ENCODE measurements at regions not wholly inside any gene's neighbourhood (a gene's known extent, or its start where the extent isn't known, plus 50 kb on each side); places are given as distances from the start of the nearest gene placed in this dataset.

GRCh38 chr22:27135031-27135981 lies 477.9 kb downstream of the MIAT start:
- intact Hi-C loops (cut with micrococcal nuclease): no loop called here
- TF ChIP-seq CTCF (IDR thresholded peaks at IDR 0.05; ENCODE audit: borderline replicate concordance): no peak
- no peak overlapping the region for H3K4me3 ChIP-seq
- DNase-seq: no peak
- H3K36me3 ChIP-seq: no peaks in the 10 kb centered on the region
- H3K27ac ChIP-seq (replicated peaks): no peak overlapping the region
- H3K4me1 ChIP-seq: no peaks in the 10 kb centered on the region
- H3K9me3 ChIP-seq (replicated peaks): peaks cover 13% of the 10 kb centered on the region
- peaks cover 92% of the 10 kb centered on the region for H3K27me3 ChIP-seq (ENCODE audit: low read depth)

GRCh38 chr22:27136596-27136995 lies 479.2 kb downstream of the MIAT start:
- H3K27me3 ChIP-seq (ENCODE audit: low read depth): peaks cover 93% of the 10 kb centered on the region
- H3K27ac ChIP-seq (replicated peaks): no peak overlapping the region

GRCh38 chr22:27137871-27138337 lies 480.5 kb downstream of the MIAT start:
- peaks cover 93% of the 10 kb centered on the region for H3K27me3 ChIP-seq (ENCODE audit: low read depth)
- intact Hi-C loops (cut with micrococcal nuclease): no loop called here

More at GRCh38 chr22:27136596-27136995, 479.2 kb downstream of the MIAT start:
- Histone ChIP-seq H3K9me3 (replicated peaks) (peaks cover 13% of the 10 kb centered on the region), H3K4me1 (no peaks in the 10 kb centered on the region), H3K36me3 (no peaks in the 10 kb centered on the region), H3K4me3 (no peak overlapping the region)
- intact Hi-C loops (cut with micrococcal nuclease): no loop called here
- no peak for DNase-seq
- no peak for TF ChIP-seq CTCF (IDR thresholded peaks at IDR 0.05; ENCODE audit: borderline replicate concordance)

GRCh38 chr22:27138471-27138870 lies 481.1 kb downstream of the MIAT start:
- DNase-seq: no peak
- TF ChIP-seq CTCF (IDR thresholded peaks at IDR 0.05; ENCODE audit: borderline replicate concordance): no peak
- Histone ChIP-seq H3K36me3 (no peaks in the 10 kb centered on the region), H3K4me3 (no peak overlapping the region), H3K27me3 (ENCODE audit: low read depth) (peaks cover 93% of the 10 kb centered on the region), H3K9me3 (replicated peaks) (peaks cover 13% of the 10 kb centered on the region), H3K4me1 (no peaks in the 10 kb centered on the region), H3K27ac (replicated peaks) (no peak overlapping the region)
- intact Hi-C loops (cut with micrococcal nuclease): no loop called here

More at GRCh38 chr22:27137871-27138337, 480.5 kb downstream of the MIAT start:
- peak; percentile 22 for DNase-seq
- Histone ChIP-seq H3K9me3 (replicated peaks) (peaks cover 13% of the 10 kb centered on the region), H3K36me3 (no peaks in the 10 kb centered on the region), H3K4me1 (no peaks in the 10 kb centered on the region), H3K27ac (replicated peaks) (no peak overlapping the region), H3K4me3 (no peak overlapping the region)
- TF ChIP-seq CTCF (IDR thresholded peaks at IDR 0.05; ENCODE audit: borderline replicate concordance): no peak

- no peak for DNase-seq
- intact Hi-C loops (cut with micrococcal nuclease): no loop called here
- Histone ChIP-seq H3K36me3 (no peaks in the 10 kb centered on the region), H3K4me1 (no peaks in the 10 kb centered on the region), H3K27me3 (ENCODE audit: low read depth) (peaks cover 91% of the 10 kb centered on the region), H3K9me3 (replicated peaks) (peaks cover 13% of the 10 kb centered on the region), H3K27ac (replicated peaks) (no peak overlapping the region), H3K4me3 (no peak overlapping the region)
- no peak for TF ChIP-seq CTCF (IDR thresholded peaks at IDR 0.05; ENCODE audit: borderline replicate concordance)
Measured at GRCh38 chr22:27139935-27140511, 482.6 kb downstream of the MIAT start.

Measured in left ventricle myocardium inferior (tissue), 1 donor.